GM13976 (cell line): ENCODE measurements at regions not wholly inside any gene's neighbourhood (a gene's known extent, or its start where the extent isn't known, plus 50 kb on each side); places are given as distances from the start of the nearest gene placed in this dataset.
A peak's percentile ranks its signal among the peaks of the same experiment; 100 is the strongest.

Experiments used
- DNase-seq: peaks from one replicate; pipeline ENCODE4 v3.0.0; 2012; ENCODE audit warnings: low spot score
- in situ Hi-C: fragments of 300-500 bp; cut with MboI; formaldehyde crosslinking; loops from one replicate; pipeline ENCODE4 v1.12.0; 2022; ENCODE audit warnings: low sequenced_read_pairs, mixed read lengths, inconsistent platforms; ENCODE audit not compliant: unreplicated experiment
- TF ChIP-seq, protein P1 (sequence below): IDR thresholded peaks from 2 replicates; pipeline ENCODE4 v1.5.1; 2012; ENCODE audit warnings: borderline replicate concordance, mild to moderate bottlenecking; ENCODE audit not compliant: insufficient read depth; ENCODE audit errors: extremely low read depth, missing control alignments, control extremely low read depth

GRCh38 chr10:4519658-4520402, 306.2 kb upstream of the AKR1E2 start:
- DNase-seq, result no peak
- TF ChIP-seq, protein P1, sequence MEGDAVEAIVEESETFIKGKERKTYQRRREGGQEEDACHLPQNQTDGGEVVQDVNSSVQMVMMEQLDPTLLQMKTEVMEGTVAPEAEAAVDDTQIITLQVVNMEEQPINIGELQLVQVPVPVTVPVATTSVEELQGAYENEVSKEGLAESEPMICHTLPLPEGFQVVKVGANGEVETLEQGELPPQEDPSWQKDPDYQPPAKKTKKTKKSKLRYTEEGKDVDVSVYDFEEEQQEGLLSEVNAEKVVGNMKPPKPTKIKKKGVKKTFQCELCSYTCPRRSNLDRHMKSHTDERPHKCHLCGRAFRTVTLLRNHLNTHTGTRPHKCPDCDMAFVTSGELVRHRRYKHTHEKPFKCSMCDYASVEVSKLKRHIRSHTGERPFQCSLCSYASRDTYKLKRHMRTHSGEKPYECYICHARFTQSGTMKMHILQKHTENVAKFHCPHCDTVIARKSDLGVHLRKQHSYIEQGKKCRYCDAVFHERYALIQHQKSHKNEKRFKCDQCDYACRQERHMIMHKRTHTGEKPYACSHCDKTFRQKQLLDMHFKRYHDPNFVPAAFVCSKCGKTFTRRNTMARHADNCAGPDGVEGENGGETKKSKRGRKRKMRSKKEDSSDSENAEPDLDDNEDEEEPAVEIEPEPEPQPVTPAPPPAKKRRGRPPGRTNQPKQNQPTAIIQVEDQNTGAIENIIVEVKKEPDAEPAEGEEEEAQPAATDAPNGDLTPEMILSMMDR, result no peak
- in situ Hi-C loops, result no loop called here

DNA sequence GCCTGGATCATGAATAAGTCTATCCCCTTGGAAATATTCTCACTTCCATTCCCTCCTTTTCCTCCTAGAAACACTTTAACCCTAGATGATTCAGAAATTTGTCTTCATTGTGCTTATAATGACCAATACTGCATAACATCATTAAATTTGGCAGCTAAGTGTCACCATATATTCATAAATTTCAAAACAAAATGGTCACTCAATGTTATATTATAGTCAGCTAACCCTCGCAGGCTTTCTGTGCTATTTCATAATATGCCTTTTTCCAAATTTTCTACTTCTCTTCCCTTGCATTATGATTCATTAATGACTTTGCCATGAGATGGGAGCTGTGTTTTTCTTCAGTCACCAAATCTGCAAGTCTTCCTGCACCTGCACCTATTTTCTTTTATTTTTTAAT, 308.3 kb upstream of the AKR1E2 start:
- DNase-seq, result no peak
- in situ Hi-C loops, result no loop called here
- TF ChIP-seq, protein P1, result no peak

DNA sequence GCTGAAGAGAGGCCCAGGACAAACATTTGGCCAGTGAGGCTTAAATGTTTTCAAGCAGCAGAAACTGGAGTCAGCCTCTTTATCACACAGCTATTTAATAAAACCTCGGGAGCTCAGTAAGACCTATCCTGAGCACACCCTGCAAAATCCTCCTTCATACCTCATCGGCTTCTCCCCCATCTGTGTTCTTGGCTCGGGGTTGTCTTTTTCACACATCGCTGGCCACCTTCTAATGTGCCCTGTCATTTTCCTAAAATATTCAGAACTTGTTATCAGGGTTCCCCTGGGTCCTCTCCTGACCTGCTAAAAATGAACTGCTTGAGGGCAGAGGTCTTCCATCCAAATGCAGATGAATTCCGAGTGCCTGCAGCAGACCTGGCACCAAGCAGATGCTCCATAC, 310.3 kb upstream of the AKR1E2 start:
- DNase-seq, result no peak
- TF ChIP-seq, protein P1, result no peak
- in situ Hi-C loops, result no loop called here

- TF ChIP-seq, protein P1, result no peak
- DNase-seq, result peak; percentile 59
- in situ Hi-C loops, result no loop called here
Measured at GRCh38 chr10:4514445-4515108, 311.4 kb upstream of the AKR1E2 start.

GRCh38 chr10:4512671-4513240, 313.3 kb upstream of the AKR1E2 start:
- in situ Hi-C loops, result no loop called here
- no peak for DNase-seq

DNA sequence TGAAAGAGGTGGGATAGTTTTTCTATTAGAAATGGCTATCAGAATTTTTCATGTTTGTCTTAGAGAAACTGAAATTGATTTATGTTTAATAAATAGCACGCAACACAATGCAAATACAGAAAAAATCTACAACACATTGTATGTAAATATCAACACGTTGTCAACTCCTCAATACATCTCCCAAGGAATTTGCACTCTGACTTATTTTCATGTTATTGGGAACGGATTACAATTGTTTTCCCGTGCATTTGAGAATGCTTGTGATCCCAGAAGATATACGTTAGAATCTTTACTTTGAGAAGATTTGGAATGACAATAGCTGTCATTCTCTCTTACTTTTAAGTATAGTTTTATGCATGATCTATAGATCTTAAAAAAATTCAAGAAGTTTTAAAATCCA, 313.8 kb upstream of the AKR1E2 start:
- TF ChIP-seq, protein P1, result no peak
- in situ Hi-C loops, result no loop called here
- no peak for DNase-seq

More at GRCh38 chr10:4512671-4513240, 313.3 kb upstream of the AKR1E2 start:
- TF ChIP-seq, protein P1, result no peak
